Panc1 (cell line): ENCODE measurements at regions not wholly inside any gene's neighbourhood (a gene's known extent, or its start where the extent isn't known, plus 50 kb on each side); places are given as distances from the start of the nearest gene placed in this dataset.

ENCODE experiments used
- ATAC-seq: fragments of 200-7000 bp; cut with Tn5 transposase; 2 replicates; pipeline ENCODE4 v1.9.1; 2020; ENCODE audit warnings: mild to moderate bottlenecking, moderate library complexity
- BruUV-seq: library from RNA; stranded (reverse); fragments of 400-500 nt; replicated peaks from 2 replicates; lab custom pipeline; 2021; lab: Mats Ljungman, UMichigan
- CTCF ChIA-PET: fragments of 300-600 bp; sonication (Branson Sonifier 250); formaldehyde crosslinking; loops from one replicate; lab custom pipeline; 2022; ENCODE audit warnings: antibody characterized with exemption; lab: Charles Lee
- POLR2A ChIA-PET: fragments of 300-600 bp; sonication (Branson Sonifier 250); formaldehyde crosslinking; loops from one replicate; lab custom pipeline; 2022; ENCODE audit warnings: antibody characterized with exemption; lab: Charles Lee
- DNase-seq: peaks from one replicate; pipeline ENCODE4 v3.0.0-alpha.2; 2010; ENCODE audit warnings: low read depth, low spot score
- H3K27ac ChIP-seq: 2 replicates; pipeline ENCODE4 v1.5.1; 2011; ENCODE audit warnings: mild to moderate bottlenecking, low read length, inconsistent platforms
- H3K27me3 ChIP-seq: fragments of 200-500 bp; sonication (Bioruptor generic); 2 replicates; pipeline ENCODE4 v1.6.0; 2014; ENCODE audit warnings: low read length, inconsistent platforms; ENCODE audit not compliant: control insufficient read depth, insufficient read depth
- H3K36me3 ChIP-seq: fragments of 200-500 bp; sonication (Bioruptor generic); 2 replicates; pipeline ENCODE4 v1.5.1; 2014; ENCODE audit warnings: inconsistent platforms, mild to moderate bottlenecking, low read length, moderate library complexity; ENCODE audit not compliant: control insufficient read depth, insufficient read depth
- H3K4me1 ChIP-seq: 2 replicates; pipeline ENCODE4 v1.5.1; 2011; ENCODE audit warnings: inconsistent platforms, mild to moderate bottlenecking, low read length, moderate library complexity; ENCODE audit not compliant: control insufficient read depth, insufficient read depth
- H3K4me3 ChIP-seq, 2 experiments: 2 replicates each; pipeline ENCODE4 v1.5.1; 2011 to 2012; ENCODE audit warnings: low read depth in 2 of 2, low read length in 2 of 2, mild to moderate bottlenecking in 2 of 2, inconsistent platforms in 1 of 2, moderate library complexity in 1 of 2
- H3K9me3 ChIP-seq: fragments of 200-500 bp; sonication (Bioruptor generic); 2 replicates; pipeline ENCODE4 v1.5.1; 2014; ENCODE audit warnings: low read depth, mild to moderate bottlenecking, inconsistent platforms, low read length, moderate library complexity; ENCODE audit not compliant: control insufficient read depth, insufficient read depth
- CTCF ChIP-seq: fragments of 450-650 bp; IDR thresholded peaks from 2 replicates; pipeline ENCODE4 v1.5.1; 2017; ENCODE audit warnings: mild to moderate bottlenecking
- POLR2AphosphoS5 ChIP-seq: IDR thresholded peaks from 2 replicates; pipeline ENCODE4 v1.6.1; 2012; ENCODE audit warnings: mild to moderate bottlenecking, low read depth, low read length, moderate library complexity
- SIN3A ChIP-seq: IDR thresholded peaks from 2 replicates; pipeline ENCODE4 v1.6.1; 2012; ENCODE audit warnings: low read depth, mild to moderate bottlenecking, low read length, moderate library complexity, borderline replicate concordance; ENCODE audit not compliant: insufficient read depth
- TCF7L2 ChIP-seq: IDR thresholded peaks from 2 replicates; pipeline ENCODE4 v1.6.1; 2011; ENCODE audit warnings: mild to moderate bottlenecking, low read depth, low read length, inconsistent platforms
- in situ Hi-C: cut with HindIII; loops from 2 replicates; pipeline ENCODE4 v1.10.0; 2016; ENCODE audit warnings: low sequenced_read_pairs, low pct_unique_long_range_greater_than_20kb
- intact Hi-C: fragments of 100-400 bp; cut with micrococcal nuclease; formaldehyde crosslinking; loops from one replicate; pipeline ENCODE4 v1.10.0; 2022; ENCODE audit not compliant: unreplicated experiment
- TF ChIP-seq, protein P1 (sequence below), 2 experiments: IDR thresholded peaks; 2 replicates each; pipeline ENCODE4 v1.6.1; 2011 to 2012; ENCODE audit warnings: low read depth in 2 of 2, control low read depth in 1 of 2, low read length in 1 of 2, mild to moderate bottlenecking in 1 of 2, moderate library complexity in 1 of 2; ENCODE audit not compliant: insufficient read depth in 1 of 2

DNA sequence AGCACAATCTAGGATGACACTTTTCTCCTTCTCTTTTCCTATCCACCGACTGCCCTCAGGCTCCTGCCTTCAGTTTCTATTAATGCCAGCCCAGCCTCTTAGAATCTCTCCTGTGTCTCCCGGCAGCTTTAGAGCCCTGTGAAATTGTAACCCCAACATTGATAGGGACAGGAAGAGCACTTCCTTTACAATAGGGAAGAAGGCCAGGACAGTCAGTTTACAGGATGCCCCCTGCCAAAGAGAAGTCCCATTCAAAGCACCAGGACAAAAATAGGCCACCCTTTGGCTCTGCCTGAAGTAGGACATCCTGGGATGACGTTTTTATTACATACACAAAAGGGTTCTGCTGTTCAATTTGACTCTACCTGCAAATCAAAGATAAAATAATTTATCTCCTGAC, 64.7 kb upstream of the ANK3 start:
- CTCF ChIA-PET: no interaction called here
- no peak for TF ChIP-seq CTCF
- TF ChIP-seq, protein P1, sequence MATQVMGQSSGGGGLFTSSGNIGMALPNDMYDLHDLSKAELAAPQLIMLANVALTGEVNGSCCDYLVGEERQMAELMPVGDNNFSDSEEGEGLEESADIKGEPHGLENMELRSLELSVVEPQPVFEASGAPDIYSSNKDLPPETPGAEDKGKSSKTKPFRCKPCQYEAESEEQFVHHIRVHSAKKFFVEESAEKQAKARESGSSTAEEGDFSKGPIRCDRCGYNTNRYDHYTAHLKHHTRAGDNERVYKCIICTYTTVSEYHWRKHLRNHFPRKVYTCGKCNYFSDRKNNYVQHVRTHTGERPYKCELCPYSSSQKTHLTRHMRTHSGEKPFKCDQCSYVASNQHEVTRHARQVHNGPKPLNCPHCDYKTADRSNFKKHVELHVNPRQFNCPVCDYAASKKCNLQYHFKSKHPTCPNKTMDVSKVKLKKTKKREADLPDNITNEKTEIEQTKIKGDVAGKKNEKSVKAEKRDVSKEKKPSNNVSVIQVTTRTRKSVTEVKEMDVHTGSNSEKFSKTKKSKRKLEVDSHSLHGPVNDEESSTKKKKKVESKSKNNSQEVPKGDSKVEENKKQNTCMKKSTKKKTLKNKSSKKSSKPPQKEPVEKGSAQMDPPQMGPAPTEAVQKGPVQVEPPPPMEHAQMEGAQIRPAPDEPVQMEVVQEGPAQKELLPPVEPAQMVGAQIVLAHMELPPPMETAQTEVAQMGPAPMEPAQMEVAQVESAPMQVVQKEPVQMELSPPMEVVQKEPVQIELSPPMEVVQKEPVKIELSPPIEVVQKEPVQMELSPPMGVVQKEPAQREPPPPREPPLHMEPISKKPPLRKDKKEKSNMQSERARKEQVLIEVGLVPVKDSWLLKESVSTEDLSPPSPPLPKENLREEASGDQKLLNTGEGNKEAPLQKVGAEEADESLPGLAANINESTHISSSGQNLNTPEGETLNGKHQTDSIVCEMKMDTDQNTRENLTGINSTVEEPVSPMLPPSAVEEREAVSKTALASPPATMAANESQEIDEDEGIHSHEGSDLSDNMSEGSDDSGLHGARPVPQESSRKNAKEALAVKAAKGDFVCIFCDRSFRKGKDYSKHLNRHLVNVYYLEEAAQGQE (IDR thresholded peaks at IDR 0.05; ENCODE audit: insufficient read depth in 1 of 2, low read depth in 2 of 2, low read length in 1 of 2): no peak
- TF ChIP-seq SIN3A: no peak
- TF ChIP-seq POLR2AphosphoS5: no peak
- no peak for TF ChIP-seq TCF7L2
- H3K4me3 ChIP-seq: no peak overlapping the region
- in situ Hi-C loops: no loop called here
- no peak for ATAC-seq
- no peak overlapping the region; the same call in 1 of the 2 replicates for H3K27ac ChIP-seq
- POLR2A ChIA-PET: no interaction called here
- no peaks in the 10 kb centered on the region for H3K27me3 ChIP-seq
- H3K4me1 ChIP-seq: no peaks in the 10 kb centered on the region
- H3K36me3 ChIP-seq: no peaks in the 10 kb centered on the region
- H3K9me3 ChIP-seq: no peaks in the 10 kb centered on the region
- BruUV-seq: no TSS peak
- DNase-seq: no peak
- intact Hi-C loops: no loop called here

DNA sequence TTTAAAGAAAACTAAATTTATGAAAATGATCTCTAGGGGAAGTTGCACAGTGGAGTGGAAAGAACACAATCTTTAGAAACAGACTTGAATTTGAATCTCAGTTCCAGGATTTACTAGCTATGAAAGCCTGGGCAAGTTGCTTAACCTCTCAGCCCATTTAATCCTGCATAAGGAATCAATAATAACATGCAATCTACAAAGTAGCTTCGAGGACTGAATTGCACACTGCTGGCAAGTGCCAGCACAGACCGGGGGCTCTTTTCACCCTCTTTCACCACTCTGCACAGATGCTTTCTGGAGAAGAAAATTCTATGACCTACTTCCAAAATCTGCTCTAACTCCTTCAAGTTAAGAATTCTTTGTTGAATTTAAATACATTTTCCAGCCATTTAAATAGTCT, 63.4 kb upstream of the ANK3 start:
- Histone ChIP-seq H3K4me3 (no peak overlapping the region), H3K27me3 (no peaks in the 10 kb centered on the region), H3K4me1 (peaks cover 2% of the 10 kb centered on the region; the same call in 1 of the 2 replicates), H3K9me3 (no peaks in the 10 kb centered on the region), H3K27ac (no peak overlapping the region), H3K36me3 (no peaks in the 10 kb centered on the region)
- no TSS peak for BruUV-seq
- ChIA-PET POLR2A (no interaction called here), CTCF (no interaction called here)
- DNase-seq: no peak
- TF ChIP-seq POLR2AphosphoS5 (no peak), TCF7L2 (no peak), SIN3A (no peak), CTCF (no peak)
- TF ChIP-seq, protein P1 (IDR thresholded peaks at IDR 0.05; ENCODE audit: insufficient read depth in 1 of 2, low read depth in 2 of 2, low read length in 1 of 2): no peak
- in situ Hi-C loops (no loop called here), intact Hi-C loops (no loop called here)
- ATAC-seq: no peak
